KBM-7 (cell line): ENCODE measurements at regions not wholly inside any gene's neighbourhood (a gene's known extent, or its start where the extent isn't known, plus 50 kb on each side); places are given as distances from the start of the nearest gene placed in this dataset.
"Not testable (repeated sequence)": the region's sequence is repeated elsewhere in the genome, so short reads cannot be mapped to it uniquely, and the experiment has no call there.

ENCODE experiments used
- DNase-seq: peaks from one replicate; pipeline ENCODE4 v3.0.0-alpha.2; 2015
- in situ Hi-C: fragments of 300-500 bp; cut with MboI; formaldehyde crosslinking; loops from 2 replicates; pipeline ENCODE4 v1.14.3; 2020; ENCODE audit warnings: low sequenced_read_pairs, low pct_unique_long_range_greater_than_20kb, mixed read lengths

DNA sequence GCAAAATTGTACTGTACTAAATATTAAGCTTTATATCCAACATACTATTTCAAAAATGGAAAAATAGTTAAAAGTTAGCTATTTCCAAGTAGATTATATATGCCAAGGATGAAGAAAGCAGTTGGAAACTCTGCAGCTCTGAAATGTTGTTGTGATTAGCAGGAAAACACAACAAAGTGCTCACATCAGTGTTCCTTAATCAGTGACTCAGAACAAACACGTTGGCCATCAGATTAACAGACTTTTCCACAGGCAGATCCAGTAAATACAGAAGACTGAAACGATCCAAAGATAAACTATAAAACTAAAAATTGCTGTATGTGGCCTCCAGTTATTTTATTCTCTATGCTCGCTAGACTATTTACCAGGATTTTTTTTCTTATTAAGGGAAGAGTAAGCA is 99.6 kb upstream of the SEMA3D start:
- no peak for DNase-seq
- in situ Hi-C loops, result no loop called here

DNA sequence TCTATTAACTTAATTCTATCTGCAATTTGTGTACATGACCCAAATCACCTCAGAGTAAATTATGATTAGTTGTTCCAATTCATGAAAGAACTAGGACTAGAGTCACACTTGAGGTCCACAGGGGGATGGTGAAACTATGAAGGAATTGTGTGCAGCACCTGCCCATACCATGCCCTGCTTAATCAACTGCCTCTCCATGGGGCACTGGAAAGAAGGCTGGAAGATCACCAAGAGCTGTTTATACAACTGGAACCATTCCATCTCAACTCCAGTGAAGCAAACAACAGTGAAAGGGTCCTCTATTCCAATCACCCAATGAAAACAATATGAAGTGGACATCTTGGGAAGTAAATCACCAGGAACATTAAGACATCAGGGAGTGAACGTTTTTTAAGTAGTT is 98.7 kb upstream of the SEMA3D start:
- no peak for DNase-seq

DNA sequence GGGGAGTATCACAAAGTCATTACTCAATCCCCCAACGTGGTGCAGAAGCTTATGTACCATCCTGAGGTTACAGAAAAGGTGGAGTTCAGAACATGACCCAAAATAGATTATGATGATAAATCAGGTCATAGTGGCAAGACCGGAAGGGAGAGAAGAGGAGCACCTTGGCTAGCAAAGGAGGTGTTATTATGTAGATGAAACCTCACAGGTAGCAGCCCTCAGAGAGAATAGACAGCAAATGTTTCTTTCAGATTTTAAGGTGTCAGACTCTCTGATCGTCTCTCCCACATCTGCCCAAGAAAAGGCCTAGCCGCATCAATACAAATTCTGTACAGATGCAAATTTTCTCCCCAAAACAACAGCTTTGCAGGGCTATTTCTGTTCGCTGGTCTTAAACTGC is 88.3 kb upstream of the SEMA3D start:
- in situ Hi-C loops, result no loop called here
- DNase-seq, result no peak

More for the DNA sequence above, 98.7 kb upstream of the SEMA3D start:
- in situ Hi-C loops, result no loop called here

DNA sequence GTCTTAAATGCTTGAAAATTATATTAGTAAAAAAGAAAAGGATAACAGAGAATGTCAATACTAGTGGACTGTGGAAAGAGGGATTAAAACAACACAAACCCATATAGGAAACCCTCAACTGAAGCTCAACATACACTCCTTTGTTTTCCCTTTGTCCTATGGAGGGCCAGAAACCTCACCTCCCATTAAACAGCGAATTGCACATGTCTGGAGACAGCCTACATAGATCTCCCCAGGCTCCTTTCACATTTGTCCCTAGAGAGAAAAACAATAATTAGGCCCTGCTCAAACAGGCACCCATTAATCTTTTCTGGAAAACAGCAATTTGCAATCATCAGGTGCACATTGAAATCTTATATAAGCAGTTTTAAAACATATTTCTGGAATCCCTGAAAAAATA is 87.6 kb upstream of the SEMA3D start:
- in situ Hi-C loops, result no loop called here
- no peak for DNase-seq

DNA sequence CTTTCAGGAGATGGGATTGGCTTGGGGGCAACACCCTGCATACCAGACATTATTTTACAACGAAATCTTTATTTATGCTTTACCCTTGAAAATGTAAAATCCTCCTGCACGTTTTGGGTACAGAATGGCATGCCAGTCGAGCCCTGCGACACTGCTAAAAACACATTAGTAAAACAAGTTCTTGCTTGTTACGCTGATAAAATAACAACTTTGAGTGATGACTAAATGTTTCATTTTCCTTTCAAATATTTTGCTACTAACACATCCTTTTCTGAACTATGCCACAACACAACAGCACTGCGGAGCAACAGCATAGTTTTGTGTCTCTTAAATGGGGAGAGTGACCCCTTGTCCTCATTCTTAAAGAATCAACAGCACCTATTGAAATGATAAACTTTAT is 76.0 kb upstream of the SEMA3D start:
- in situ Hi-C loops, result no loop called here
- no peak for DNase-seq

DNA sequence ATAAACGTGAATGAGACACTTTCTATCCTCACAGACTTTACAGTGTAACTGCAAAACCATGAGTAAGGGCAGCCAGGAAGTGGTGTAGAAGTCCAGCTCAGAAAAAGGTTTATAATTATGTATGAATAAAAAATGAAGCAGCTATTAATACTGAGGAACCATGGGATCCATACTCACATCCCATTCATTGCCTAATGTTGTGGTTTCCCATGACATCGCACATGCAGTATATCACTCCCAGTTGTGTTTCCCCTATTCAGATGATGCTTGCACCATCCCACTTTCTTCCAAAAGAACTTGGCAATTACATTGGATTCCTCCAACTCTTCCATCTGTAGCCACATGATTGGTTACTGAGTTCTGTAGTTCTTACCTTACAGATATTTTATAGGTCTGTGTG is 74.5 kb upstream of the SEMA3D start:
- DNase-seq, result no peak
- in situ Hi-C loops, result no loop called here

DNA sequence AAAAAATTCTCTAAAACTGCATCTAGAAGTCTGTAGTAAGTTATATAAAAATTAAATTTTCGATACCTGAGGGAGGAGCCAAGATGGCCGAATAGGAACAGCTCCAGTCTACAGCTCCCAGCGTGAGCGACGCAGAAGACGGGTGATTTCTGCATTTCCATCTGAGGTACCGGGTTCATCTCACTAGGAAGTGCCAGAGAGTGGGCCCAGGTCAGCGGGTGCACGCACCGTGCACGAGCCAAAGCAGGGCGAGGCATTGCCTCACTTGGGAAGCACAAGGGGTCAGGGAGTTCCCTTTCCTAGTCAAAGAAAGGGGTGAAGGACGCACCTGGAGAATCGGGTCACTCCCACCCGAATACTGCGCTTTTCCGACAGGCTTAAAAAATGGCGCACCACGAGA is 62.9 kb upstream of the SEMA3D start:
- in situ Hi-C loops, DNase-seq: not testable (repeated sequence)

DNA sequence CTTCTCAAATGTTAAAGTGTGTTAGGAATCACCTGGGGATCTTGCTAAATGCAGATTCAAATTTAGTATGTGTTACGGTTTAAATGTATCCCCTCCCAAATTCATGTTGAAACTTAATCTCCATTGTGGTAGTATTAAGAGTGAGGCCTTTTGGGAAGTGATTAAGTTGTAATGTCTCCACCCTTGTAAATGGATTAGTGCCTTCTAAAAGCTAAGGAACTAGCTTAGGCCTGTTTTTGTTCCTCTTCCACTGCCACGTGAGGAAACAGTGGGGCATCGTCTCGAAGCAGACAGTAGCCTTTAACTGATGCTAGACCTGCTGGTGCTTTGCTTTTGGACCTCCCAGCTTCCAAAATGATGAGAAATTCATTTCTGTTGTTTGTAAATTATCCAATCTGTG is 52.3 kb upstream of the SEMA3D start:
- in situ Hi-C loops, result no loop called here
- no peak for DNase-seq

DNA sequence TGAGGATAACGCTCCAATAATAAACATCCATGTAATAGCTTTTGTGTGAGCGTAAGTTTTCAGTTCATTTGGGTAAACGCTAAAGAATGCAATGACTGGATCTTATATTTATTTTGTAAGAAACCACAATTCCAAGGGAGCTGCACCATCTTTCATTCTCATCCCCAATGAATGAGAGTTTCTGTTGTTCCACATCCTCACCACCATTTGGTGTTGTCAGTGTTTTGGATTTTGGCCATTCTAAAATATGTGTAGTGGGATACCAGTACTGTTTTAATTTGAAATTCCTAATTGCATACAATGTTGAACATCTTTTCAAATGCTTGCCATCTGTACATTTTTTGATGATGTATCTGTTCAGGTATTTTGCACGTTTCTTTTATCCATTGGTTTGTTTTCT is 50.9 kb upstream of the SEMA3D start:
- DNase-seq, result no peak
- in situ Hi-C loops, result no loop called here
